ENCODE measurements at regions not wholly inside any gene's neighbourhood (a gene's known extent, or its start where the extent isn't known, plus 50 kb on each side); places are given as distances from the start of the nearest gene placed in this dataset.

- no peaks in the 10 kb centered on the region for H3K36me3 ChIP-seq (ENCODE audit: control insufficient read depth, insufficient read depth, low read length)
- Mint-ChIP-seq H3K27me3 (ENCODE audit: low read depth in 2 of 2) (no peaks in the 10 kb centered on the region), H3K27ac (no peak overlapping the region), H3K36me3 (no peaks in the 10 kb centered on the region), H3K4me3 (no peak overlapping the region), H3K4me1 (peaks cover 11 to 12% of the 10 kb centered on the region in 2 donors), H3K9me3 (no peaks in the 10 kb centered on the region)
- no peaks in the 10 kb centered on the region for H3K4me1 ChIP-seq (ENCODE audit: control insufficient read depth, insufficient read depth, low read length)
- ATAC-seq (no peak), DNase-seq (no peak)
- H3K9me3 ChIP-seq (ENCODE audit: control insufficient read depth, insufficient read depth, low read length) = no peaks in the 10 kb centered on the region
- WGBS (ENCODE audit: insufficient coverage) = 96% methylated on average over 7 of the region's 8 CpGs
- TF ChIP-seq CTCF (IDR thresholded peaks at IDR 0.05) = no peak
- no peak overlapping the region for H3K27ac ChIP-seq (ENCODE audit: low read length)
- H3K27me3 ChIP-seq (ENCODE audit: control insufficient read depth, insufficient read depth, low read length) = no peaks in the 10 kb centered on the region
- H3K4me3 ChIP-seq (ENCODE audit: low read length) = no peak overlapping the region
- intact Hi-C loops (cut with micrococcal nuclease) = no loop called here
Measured at GRCh38 chr1:222970040-222970439, 155.2 kb downstream of the DISP1 start.

- intact Hi-C loops (cut with micrococcal nuclease) = no loop called here
- Mint-ChIP-seq H3K27me3 (ENCODE audit: low read depth in 2 of 2) (no peaks in the 10 kb centered on the region), H3K27ac (no peak overlapping the region), H3K4me1 (peaks cover 17 to 18% of the 10 kb centered on the region in 2 donors), H3K4me3 (no peak overlapping the region), H3K9me3 (no peaks in the 10 kb centered on the region), H3K36me3 (no peaks in the 10 kb centered on the region)
- no peaks in the 10 kb centered on the region for H3K27me3 ChIP-seq (ENCODE audit: control insufficient read depth, insufficient read depth, low read length)
- no peak overlapping the region for H3K27ac ChIP-seq (ENCODE audit: low read length)
- DNase-seq (no peak), ATAC-seq (no peak)
- no peaks in the 10 kb centered on the region for H3K36me3 ChIP-seq (ENCODE audit: control insufficient read depth, insufficient read depth, low read length)
- no peaks in the 10 kb centered on the region for H3K9me3 ChIP-seq (ENCODE audit: control insufficient read depth, insufficient read depth, low read length)
- no peak for TF ChIP-seq CTCF (IDR thresholded peaks at IDR 0.05)
- H3K4me3 ChIP-seq (ENCODE audit: low read length) = no peak overlapping the region
- WGBS (ENCODE audit: insufficient coverage) = 85% methylated on average over 1 of the region's 4 CpGs
- H3K4me1 ChIP-seq (ENCODE audit: control insufficient read depth, insufficient read depth, low read length) = no peaks in the 10 kb centered on the region
Measured at GRCh38 chr1:222970711-222971110, 155.9 kb downstream of the DISP1 start.

- Histone ChIP-seq H3K27ac (ENCODE audit: low read length) (no peak overlapping the region), H3K36me3 (ENCODE audit: control insufficient read depth, insufficient read depth, low read length) (no peaks in the 10 kb centered on the region), H3K4me1 (ENCODE audit: control insufficient read depth, insufficient read depth, low read length) (no peaks in the 10 kb centered on the region), H3K4me3 (ENCODE audit: low read length) (no peak overlapping the region), H3K9me3 (ENCODE audit: control insufficient read depth, insufficient read depth, low read length) (no peaks in the 10 kb centered on the region), H3K27me3 (ENCODE audit: control insufficient read depth, insufficient read depth, low read length) (no peaks in the 10 kb centered on the region)
- Mint-ChIP-seq H3K4me1 (peaks cover 17 to 18% of the 10 kb centered on the region in 2 donors), H3K9me3 (no peaks in the 10 kb centered on the region), H3K27ac (no peak overlapping the region), H3K27me3 (ENCODE audit: low read depth in 2 of 2) (no peaks in the 10 kb centered on the region), H3K36me3 (no peaks in the 10 kb centered on the region), H3K4me3 (no peak overlapping the region)
- ATAC-seq (no peak), DNase-seq (no peak)
- no peak for TF ChIP-seq CTCF (IDR thresholded peaks at IDR 0.05)
- no CpG with 5 or more reads among the region's 2 CpGs for WGBS (ENCODE audit: insufficient coverage)
- intact Hi-C loops (cut with micrococcal nuclease) = no loop called here
Measured at GRCh38 chr1:222971146-222971545, 156.3 kb downstream of the DISP1 start.

GRCh38 chr1:222973561-222973960, 158.7 kb downstream of the DISP1 start:
- no peaks in the 10 kb centered on the region for H3K9me3 ChIP-seq (ENCODE audit: control insufficient read depth, insufficient read depth, low read length)
- TF ChIP-seq CTCF (IDR thresholded peaks at IDR 0.05) = no peak
- no peak for ATAC-seq
- no peak overlapping the region for H3K4me3 ChIP-seq (ENCODE audit: low read length)
- no peaks in the 10 kb centered on the region for H3K27me3 Mint-ChIP-seq (ENCODE audit: low read depth in 2 of 2)
- WGBS (ENCODE audit: insufficient coverage) = 68% methylated on average over 2 of the region's 2 CpGs
- no peaks in the 10 kb centered on the region for H3K4me1 ChIP-seq (ENCODE audit: control insufficient read depth, insufficient read depth, low read length)
- no peaks in the 10 kb centered on the region for H3K9me3 Mint-ChIP-seq
- no peak overlapping the region for H3K27ac ChIP-seq (ENCODE audit: low read length)
- H3K4me3 Mint-ChIP-seq = no peak overlapping the region
- H3K4me1 Mint-ChIP-seq = peaks cover 17 to 18% of the 10 kb centered on the region in 2 donors
- no peak for DNase-seq
- H3K36me3 Mint-ChIP-seq = no peaks in the 10 kb centered on the region
- no peaks in the 10 kb centered on the region for H3K27me3 ChIP-seq (ENCODE audit: control insufficient read depth, insufficient read depth, low read length)
- H3K27ac Mint-ChIP-seq = no peak overlapping the region
- intact Hi-C loops (cut with micrococcal nuclease) = no loop called here
- H3K36me3 ChIP-seq (ENCODE audit: control insufficient read depth, insufficient read depth, low read length) = no peaks in the 10 kb centered on the region

Measured in natural killer cell (primary cell).